ENCODE measurements at regions not wholly inside any gene's neighbourhood (a gene's known extent, or its start where the extent isn't known, plus 50 kb on each side); places are given as distances from the start of the nearest gene placed in this dataset.

- H2AFZ ChIP-seq (ENCODE audit: low read depth, low read length), result no peak overlapping the region
- H3K9me1 ChIP-seq (ENCODE audit: control insufficient read depth, insufficient read depth, low read length), result no peaks in the 10 kb centered on the region
- FAIRE-seq, result no peak
- peaks cover under 1 to 2% of the 10 kb centered on the region in 2 experiments; a peak in 4 of 5 replicates for H3K4me1 ChIP-seq (replicated peaks in 1 of 2; ENCODE audit: control insufficient read depth in 2 of 2, insufficient read depth in 2 of 2, low read length in 2 of 2)
- ATAC-seq, result no peak
- no peak overlapping the region for H3K4me3 ChIP-seq
- ChIA-PET POLR2A (no interaction called here), CTCF (ENCODE audit: low intra/inter-chr PET ratio) (no interaction called here)
- H3K4me2 ChIP-seq (ENCODE audit: insufficient read depth, low read length), result no peak overlapping the region
- DNase-seq (ENCODE audit: extremely low read depth in 1 of 4, low spot score in 3 of 4), result no peak
- H3K27ac ChIP-seq (ENCODE audit: extremely low read depth, low read depth, low read length), result no peak overlapping the region
- peaks cover 3% of the 10 kb centered on the region; the same call in 1 of the 2 replicates for H3K9me3 ChIP-seq (replicated peaks; ENCODE audit: control insufficient read depth, insufficient read depth, low read depth, low read length)
- no peak overlapping the region for H3K9ac ChIP-seq (ENCODE audit: insufficient read depth in 1 of 2, low read depth in 2 of 2, low read length in 2 of 2)
- 64% methylated on average over 6 of the region's 6 CpGs for WGBS (ENCODE audit: insufficient coverage, low coverage, missing lambda C conversion rate)
- in situ Hi-C loops (cut with MboI) (no loop called here), intact Hi-C loops (cut with micrococcal nuclease) (no loop called here)
- H3K79me2 ChIP-seq (ENCODE audit: control insufficient read depth, insufficient read depth, low read length), result no peaks in the 10 kb centered on the region
- H3K36me3 ChIP-seq (ENCODE audit: control insufficient read depth, insufficient read depth, low read length), result no peaks in the 10 kb centered on the region
- H3K27me3 ChIP-seq (ENCODE audit: control insufficient read depth in 2 of 2, insufficient read depth in 2 of 2, low read length in 2 of 2), result no peaks in the 10 kb centered on the region
- no peaks in the 10 kb centered on the region for H4K20me1 ChIP-seq (replicated peaks; ENCODE audit: control insufficient read depth, insufficient read depth, low read length)
- BruUV-seq (replicated peaks), result no TSS peak
- TF ChIP-seq SMC3 (conservative IDR thresholded peaks at IDR 0.05; ENCODE audit: insufficient read depth, low read depth, low read length) (no peak), RREB1 (CRISPR knock-in tag; IDR thresholded peaks at IDR 0.05) (no peak), NFYB (IDR thresholded peaks at IDR 0.05; ENCODE audit: extremely low read depth, insufficient read length) (no peak), ZC3H4 (CRISPR knock-in tag; IDR thresholded peaks at IDR 0.05; ENCODE audit: borderline replicate concordance) (no peak), GATAD2A (IDR thresholded peaks at IDR 0.05) (no peak), ZNF23 (CRISPR knock-in tag; IDR thresholded peaks at IDR 0.05) (no peak), NBN (IDR thresholded peaks at IDR 0.05; ENCODE audit: low read depth) (no peak), IRF9 (tag; IDR thresholded peaks at IDR 0.05) (no peak), JUND (IDR thresholded peaks at IDR 0.05; ENCODE audit: borderline replicate concordance, low read depth, low read length) (no peak), JUND (tag; IDR thresholded peaks at IDR 0.05; ENCODE audit: borderline replicate concordance, low read depth, low read length) (no peak), MTA1 (IDR thresholded peaks at IDR 0.05; ENCODE audit: borderline replicate concordance) (no peak), ZBED1 (IDR thresholded peaks at IDR 0.05) (no peak), ZBTB9 (CRISPR knock-in tag; IDR thresholded peaks at IDR 0.05) (no peak), NR2C1 (IDR thresholded peaks at IDR 0.05) (no peak), NR2C1 (tag; IDR thresholded peaks at IDR 0.05) (no peak), ZNF232 (CRISPR knock-in tag; IDR thresholded peaks at IDR 0.05) (no peak)
These were observed 76.4 kb downstream of the EBLN2 start for GRCh38 chr3:73137736-73138403.

Measured in K562 (cell line).